Left cardiac atrium (tissue), 4 donors: ENCODE measurements at regions not wholly inside any gene's neighbourhood (a gene's known extent, or its start where the extent isn't known, plus 50 kb on each side); places are given as distances from the start of the nearest gene placed in this dataset.
"Not testable (repeated sequence)": the region's sequence is repeated elsewhere in the genome, so short reads cannot be mapped to it uniquely, and the experiment has no call there.

Experiments used
- ATAC-seq, 2 donors: fragments of 200-7000 bp; cut with Tn5 transposase; one replicate each; pipeline ENCODE4 v1.9.1; 2020; ENCODE audit warnings: mild to moderate bottlenecking in 2 of 2, moderate library complexity in 2 of 2
- DNase-seq: peaks from one replicate; pipeline ENCODE4 v3.0.0-alpha.2; 2020
- intact Hi-C, 2 donors: fragments of 100-400 bp; cut with DNase I; formaldehyde crosslinking; loops; one replicate each; pipeline versions ENCODE4 v1.14.1 to v1.15.1; 2022 to 2023
- donor health status: DM: no; HTN: yes; CAD: no.
- donor health status: DM: no; HTN: yes; CAD: no; lungs with severe emphysema.
- donor health status: DM: yes; HTN: yes; CAD: no.
- donor health status: Dilated cardiomyopathy.

DNA sequence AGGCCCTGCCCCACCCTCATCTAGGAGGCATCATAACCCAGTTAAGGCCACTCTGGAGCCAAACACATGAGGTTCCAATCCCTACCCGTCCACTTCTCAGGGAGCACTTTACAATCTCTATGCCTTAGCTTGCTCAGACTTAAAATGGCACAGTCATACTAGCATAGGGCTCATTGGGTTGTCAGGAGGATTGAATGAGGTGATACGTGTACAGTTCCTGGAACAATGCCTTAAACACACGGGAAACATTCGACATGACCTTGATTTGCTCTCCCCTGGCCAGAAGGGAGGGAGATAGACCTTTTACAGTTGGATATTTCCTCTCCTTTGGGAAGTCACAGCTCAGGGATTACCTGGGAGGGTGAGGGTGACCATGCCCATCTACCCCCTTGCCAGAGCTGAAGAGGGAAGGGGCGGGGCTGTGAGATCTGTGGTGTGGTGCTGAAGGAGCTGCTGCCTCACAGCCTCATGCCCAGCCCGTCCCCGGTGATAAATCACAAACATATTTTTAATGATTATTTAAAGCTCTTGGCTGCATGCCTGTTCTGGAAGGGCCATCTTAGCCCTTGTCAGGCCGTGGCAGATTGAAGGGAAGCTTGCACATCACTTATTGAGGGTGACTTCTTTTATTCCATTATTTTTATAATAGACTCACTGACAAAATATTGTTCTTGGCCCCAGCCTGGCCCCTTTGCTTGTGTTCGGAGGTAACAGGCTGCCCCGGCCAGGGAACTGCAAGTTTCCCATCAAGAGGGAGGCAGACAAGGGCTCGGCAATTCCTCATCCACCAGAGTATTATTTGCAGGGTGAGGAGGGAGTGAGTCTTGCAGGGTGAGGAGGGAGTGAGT lies 83.4 kb downstream of the FOXD2 start:
- intact Hi-C loops, result no loop called here
- peak in 1 of 2 donors; percentile 53 for ATAC-seq
- peak; percentile 63 for DNase-seq

DNA sequence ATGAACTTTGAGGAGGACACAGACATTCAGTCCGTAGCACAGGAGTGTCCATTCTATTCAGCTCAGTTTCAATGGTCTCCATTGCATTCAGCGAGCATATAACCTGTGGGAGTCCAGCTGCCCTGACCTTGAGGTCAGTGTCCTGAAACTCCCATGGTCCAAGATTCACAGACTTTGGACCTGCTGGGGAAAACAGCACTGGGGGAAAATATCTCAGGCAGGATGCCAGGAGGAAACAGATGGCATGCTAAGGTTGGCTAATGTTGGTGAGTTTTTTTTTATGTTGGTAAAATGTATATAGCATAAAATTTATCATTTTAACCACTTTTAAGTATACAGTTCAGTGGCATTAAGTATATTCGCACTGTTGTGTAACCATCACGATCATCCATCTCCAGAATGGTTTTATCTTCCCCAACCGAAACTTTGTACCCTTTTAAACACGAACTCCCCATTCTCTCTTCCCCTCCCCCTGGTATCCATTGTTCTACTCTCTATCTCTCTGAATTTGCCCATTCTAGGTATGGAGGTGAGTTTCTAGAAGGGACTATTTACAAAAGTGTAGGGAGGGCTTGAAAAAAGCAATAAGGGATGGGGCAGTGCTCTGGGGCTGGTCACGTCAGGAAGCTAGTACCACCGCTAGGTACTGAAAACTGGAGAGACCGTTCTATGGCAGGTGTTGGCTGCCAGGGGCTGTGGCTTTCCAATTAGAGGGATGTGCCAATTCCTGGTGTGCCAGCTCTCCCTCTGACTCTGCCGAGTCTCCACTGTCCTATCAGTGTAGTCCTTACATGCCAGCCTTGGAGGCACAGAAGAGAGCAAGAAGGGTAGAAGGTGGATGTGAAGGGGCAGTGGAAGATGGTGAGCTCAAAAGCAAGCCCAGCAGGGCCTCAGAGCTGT lies 85.3 kb downstream of the FOXD2 start:
- ATAC-seq (no peak), DNase-seq (no peak)
- intact Hi-C loops, result no loop called here

DNA sequence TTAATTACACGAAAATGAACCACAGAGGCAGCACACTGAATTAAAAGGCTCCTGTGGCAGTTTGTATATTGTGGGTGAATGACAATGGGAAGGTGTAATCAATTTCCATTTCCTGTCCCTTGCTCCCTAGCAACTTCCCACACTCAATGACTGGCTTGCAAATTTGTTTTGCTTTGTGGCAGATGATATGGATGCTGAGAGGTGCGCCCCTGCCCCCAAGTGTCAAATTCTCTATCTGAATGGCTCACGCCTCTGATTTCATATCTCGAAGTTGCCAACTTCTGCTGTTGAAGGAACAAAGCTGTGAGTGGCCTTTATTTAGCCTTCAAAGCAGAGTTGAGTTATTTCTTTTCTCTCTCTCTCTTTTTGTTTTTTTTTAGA lies 86.0 kb downstream of the FOXD2 start:
- ATAC-seq (no peak), DNase-seq (no peak)
- intact Hi-C loops, result no loop called here

DNA sequence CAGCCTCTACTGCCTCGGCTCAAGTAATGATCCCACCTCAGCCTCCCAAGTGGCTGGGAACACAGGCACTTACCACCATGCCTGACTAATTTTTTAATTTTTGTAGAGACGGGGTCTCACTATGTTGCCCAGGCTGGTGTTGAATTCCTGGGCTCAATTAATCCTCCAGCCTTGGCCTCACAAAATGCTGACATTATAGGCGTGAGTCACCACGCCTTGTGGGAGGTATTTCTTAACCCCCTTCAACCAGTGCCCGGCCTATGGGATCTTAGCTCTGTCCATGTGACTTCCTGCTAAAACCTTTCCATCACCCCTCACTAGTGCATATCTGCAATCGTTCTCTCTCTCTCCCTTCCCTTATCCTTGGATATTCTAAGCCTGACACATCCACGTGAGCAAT lies 86.4 kb downstream of the FOXD2 start:
- intact Hi-C loops, result no loop called here
- DNase-seq (no peak), ATAC-seq (no peak)

DNA sequence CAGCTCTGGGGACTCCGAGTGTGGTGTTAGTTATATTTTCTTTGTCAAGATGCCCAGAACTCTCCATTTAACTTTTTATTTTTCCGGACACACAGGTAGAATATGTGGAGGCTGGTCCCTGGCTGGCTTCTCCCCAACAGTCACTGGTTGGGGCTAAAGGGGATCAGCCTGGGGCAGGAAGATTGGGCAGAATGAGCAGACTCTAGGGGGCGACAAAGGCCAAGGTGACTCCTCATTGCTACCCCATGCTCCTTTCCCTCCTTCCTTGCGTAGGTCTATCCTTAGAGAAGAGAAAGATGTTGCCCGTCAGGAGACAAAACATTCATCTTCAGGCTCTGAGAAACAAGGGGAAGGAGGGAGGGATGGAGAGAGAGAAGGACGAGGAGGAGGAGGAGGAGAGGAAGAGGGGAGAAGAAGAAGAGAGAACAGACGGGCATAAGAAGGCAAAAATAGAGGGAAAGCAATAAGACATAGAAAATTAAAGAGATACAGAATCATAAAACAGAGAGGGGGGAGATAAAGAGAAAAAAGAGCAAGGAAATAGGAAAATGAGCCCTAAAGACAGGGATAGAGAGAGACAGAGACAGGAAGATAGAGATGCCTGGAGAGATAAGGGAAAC lies 89.9 kb downstream of the FOXD2 start:
- no peak for DNase-seq
- intact Hi-C loops, result loop anchor here in 1 of 2 donors (5.0 kb wide), 1 partner anchor 185 kb away; no protein-coding TSS in a partner anchor
- ATAC-seq, result no peak

DNA sequence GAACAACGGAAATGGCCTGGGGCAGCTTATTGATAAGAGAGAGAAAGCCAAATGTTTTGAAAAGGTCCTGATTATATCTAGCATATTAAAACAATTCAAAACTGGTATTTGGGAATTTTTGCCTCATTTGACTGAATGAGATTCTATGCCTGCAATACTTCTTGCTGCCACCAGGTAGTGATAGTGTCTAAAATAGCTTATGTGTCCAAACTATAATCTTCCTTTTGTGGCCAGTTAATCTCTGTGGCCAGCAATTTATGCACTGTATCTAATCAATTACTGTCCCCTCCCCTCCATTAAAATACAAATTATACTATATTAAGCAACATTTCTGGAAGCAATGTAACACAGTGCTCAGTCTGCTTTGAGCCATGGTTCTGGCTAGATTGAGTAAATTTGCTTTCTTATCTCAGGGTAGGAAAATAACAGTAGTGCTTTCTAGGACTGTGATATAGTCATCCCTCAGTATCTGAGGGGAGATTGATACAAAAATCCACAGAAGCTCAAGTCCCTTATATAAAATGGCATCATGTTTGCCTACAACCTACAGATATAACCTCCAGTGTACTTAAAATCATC lies 91.8 kb downstream of the FOXD2 start:
- intact Hi-C loops, result loop anchor here in 1 of 2 donors (5.0 kb wide), 1 partner anchor 183 kb away; no protein-coding TSS in a partner anchor

DNA sequence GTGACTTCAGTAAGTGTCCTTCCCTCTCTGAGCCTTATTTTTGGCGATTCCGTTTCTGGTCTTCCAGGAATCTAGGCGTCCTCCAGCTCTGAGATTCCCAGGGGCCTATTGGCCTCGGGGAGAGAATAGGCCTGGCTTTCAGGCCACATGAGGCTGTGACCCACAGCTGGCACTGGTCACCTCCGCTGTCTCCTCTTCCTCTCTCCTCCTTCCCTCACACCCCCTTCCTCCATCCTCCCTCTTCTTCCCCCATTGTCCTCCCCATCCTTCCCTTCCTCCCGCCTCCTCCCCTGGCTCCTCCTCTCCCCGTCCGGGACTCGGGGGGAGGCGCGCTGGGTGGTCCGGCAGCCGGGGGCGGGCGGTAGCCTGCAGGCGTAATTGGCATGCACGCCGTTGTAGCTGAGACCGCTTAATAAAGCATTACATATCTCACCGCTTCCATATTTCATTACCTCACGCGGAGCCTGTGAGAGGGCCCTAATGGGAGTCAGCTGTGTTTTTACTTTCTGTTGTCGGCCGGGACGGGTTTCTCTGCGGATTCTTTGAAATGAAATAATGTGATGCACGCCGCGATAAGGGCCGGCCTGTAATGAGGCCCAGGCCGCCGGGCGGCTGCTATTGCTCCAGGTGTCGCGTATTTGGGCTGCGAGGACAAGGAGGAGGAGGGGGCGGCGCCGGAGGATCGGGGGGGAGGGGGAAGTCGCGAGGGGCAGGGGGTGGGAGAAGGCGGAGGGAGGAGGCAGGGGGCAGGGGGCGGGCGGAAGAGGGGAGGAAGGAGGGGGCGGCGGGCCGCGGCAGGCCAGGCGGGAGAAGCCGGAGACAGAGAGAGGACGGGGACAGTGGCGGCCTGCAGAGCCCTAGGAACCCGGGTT lies 95.3 kb downstream of the FOXD2 start:
- intact Hi-C loops, result no loop called here
- peak; percentile 69 for DNase-seq
- peak; percentile 81 to 86 for ATAC-seq

More for the DNA sequence above, 91.8 kb downstream of the FOXD2 start:
- DNase-seq, result no peak
- no peak for ATAC-seq

DNA sequence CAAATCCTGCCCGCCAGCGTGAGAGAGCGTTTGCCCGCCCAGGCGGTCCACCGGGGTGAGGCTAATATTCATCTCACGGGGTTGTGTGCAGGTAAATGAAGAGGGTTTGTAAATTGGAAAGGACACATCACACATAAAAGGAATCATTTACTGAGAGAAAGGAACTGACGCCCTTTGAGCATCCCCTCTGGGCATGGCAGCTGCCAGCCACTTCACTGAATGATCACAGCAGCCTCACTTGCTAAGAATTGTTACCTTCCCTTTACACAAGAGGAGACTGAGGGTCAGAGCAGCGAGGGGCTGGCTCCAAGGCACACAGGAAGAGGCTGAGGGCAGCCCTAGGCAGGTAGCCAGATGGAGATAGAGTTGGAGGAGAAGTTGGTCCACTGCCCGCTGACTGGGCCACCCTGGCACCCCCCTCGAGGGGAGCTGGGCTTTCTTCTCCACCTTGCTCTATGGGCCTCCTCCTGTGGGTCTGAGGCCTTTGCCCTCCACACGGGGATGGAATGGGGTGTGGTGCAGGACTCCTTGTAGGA lies 96.0 kb downstream of the FOXD2 start:
- ATAC-seq (peak in 1 of 2 donors; percentile 8), DNase-seq (no peak)

DNA sequence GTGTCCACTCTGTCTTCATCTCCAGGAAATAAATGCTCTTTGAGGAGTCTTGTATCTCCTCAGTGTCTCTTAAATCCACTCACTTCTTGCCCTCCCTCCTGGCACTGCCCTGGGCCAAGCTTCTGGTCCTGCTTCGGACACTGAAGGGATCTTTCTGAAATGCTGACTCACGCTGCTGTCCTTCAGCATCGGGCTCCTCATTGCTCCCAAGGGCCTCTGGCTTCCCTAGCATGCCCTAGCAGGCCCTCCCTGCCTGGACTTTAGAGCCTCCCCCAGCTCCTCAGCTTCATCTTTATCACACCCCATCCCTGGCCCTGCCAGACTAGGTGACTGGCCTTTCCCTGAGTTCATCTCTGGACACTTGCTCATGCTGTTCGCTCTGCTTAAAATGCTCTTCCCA lies 96.6 kb downstream of the FOXD2 start:
- ATAC-seq (peak; percentile 21 to 31), DNase-seq (no peak)
- intact Hi-C loops, result no loop called here

More for the DNA sequence above, 96.0 kb downstream of the FOXD2 start:
- intact Hi-C loops, result no loop called here

DNA sequence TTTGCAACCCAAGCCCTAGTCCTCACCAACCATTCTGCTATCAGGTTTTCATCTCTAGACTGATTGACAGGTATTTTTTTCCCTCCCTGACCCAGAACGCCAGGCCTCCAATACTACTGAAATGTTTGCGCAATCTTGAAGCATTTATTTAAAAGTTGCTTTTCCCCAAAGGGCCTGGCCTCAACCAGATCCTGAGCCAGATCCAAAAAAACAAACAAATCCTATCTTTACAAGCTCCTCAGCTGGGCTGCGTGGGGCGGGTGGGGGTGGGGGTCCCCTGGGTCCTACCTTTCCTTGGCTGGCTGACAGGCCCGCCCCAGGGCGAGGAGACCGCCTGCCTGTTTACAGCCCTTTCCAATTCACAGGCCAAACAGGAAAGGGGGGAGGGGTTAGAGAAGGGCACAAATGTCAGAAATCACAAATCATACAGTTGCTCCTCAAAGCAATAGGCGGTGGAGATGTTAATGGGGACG lies 98.8 kb downstream of the FOXD2 start:
- intact Hi-C loops, result no loop called here
- ATAC-seq (no peak), DNase-seq (no peak)

DNA sequence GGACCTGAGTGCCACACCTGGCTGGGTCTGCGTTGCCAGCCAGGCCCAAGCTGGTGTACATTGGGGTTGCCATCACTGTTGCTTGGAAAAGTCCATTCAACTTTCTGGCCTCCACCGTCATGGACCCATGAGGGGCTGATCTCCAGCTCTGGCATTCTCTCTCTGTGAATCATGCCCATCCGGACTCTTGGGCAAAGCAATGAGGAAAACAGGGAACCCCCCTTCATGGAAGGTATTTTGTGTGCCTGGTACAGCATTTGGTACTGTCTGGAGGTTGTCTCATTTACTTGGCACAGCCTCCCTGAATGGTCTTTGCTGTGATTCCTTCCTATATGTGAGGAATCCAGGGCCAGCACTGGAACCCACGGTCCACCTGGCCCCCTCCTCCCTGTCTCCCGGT lies 99.4 kb downstream of the FOXD2 start:
- DNase-seq, result no peak
- intact Hi-C loops, result no loop called here
- no peak for ATAC-seq

DNA sequence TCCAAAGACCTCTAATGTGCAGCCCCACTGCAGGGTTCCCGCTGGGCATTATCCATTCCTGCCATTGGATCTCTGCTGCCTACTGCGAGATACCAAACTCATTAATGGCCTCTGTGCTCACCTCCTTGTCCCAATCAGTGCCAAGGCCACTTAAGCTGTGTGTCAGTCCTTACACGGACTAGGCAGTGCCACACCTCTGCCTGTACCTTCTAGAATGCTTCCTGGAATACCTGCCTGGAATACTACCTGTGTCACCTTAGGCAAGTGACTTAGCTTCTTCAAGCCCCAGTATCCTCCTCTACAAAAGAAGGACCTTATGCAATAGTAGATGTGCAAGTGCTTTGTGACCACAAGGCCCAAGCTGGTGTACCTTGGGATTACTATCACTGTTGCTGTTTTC lies 100.1 kb downstream of the FOXD2 start:
- ATAC-seq (no peak), DNase-seq (no peak)
- intact Hi-C loops, result no loop called here

DNA sequence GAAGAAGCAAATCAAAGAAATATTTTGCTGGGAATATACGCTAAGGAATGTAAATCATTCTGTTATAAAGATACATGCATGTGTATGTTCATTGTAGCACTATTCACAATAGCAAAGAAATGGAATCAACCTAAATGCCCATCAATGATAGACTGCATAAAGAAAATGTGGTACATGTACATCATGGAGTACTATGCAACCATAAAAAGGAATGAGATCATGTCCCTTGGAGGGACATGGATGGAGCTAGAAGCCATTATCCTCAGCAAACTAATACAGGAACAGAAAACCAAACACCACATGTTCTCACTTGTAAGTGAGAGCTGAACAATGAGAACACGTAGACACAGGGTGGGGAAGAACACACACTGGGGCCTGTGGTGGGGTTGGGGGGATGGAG lies 100.7 kb downstream of the FOXD2 start:
- ATAC-seq, intact Hi-C loops, DNase-seq: not testable (repeated sequence)

DNA sequence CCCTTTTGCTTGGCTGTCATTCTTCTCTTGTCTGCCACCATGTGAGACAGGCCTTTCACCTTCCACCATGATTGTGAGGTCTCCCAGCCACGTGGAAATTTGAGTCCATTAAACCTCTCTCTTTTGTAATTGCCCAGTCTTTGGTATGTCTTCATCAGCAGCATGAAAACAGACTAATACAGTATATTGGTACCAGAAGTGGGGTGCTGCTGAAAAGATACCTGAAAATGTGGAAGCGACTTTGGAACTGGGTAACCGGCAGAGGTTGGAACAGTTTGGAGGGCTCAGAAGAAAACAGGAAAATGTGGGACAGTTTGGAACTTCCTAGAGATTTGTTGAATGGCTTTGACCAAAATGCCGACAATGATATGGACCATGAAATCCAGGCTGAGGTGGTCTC lies 103.9 kb downstream of the FOXD2 start:
- DNase-seq, intact Hi-C loops, ATAC-seq: not testable (repeated sequence)

DNA sequence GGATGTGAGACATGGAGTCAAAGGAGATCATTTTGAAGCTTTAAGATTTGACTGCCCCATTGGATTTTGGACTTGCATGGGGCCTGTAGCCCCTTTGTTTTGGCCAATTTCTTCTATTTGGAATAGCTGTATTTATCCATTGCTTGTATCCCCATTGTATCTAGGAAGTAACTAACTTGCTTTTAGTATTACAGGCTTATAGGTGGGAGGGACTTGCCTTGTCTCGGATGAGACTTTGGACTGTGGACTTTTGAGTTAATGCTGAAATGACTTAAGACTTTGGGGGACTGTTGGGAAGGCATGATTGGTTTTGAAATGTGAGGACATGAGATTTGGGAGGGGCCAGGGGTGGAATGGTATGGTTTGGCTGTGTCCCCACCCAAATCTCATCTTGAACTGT lies 105.2 kb downstream of the FOXD2 start:
- ATAC-seq, intact Hi-C loops, DNase-seq: not testable (repeated sequence)

DNA sequence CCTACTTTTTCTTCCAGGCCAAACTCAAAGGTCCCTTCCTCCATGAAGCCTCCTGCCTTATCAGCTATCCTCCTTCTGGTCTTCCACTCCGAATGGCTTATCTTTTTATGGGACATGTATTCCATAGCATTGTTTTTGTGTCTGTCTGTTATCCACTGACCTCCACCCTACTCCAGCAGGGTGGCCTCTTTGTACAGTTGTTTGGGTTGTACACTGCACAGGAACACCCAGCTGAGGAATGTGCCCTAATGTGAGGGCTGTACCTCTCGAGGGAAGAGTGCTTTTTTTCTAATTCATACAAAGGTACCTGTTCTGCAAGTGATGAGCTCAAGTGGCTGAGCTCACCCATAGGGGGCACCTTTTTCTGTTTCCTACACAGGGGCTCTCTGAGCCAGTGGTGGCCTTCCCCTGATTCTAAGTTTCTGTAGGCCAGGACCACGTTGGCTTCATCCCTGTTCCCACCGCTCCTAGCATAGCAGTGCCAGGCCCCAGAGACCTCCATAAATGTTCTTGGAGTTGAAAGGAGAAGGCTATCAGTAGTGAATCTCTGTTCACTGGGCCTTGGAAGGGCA lies 108.2 kb downstream of the FOXD2 start:
- intact Hi-C loops, result no loop called here
- ATAC-seq (no peak), DNase-seq (no peak)

DNA sequence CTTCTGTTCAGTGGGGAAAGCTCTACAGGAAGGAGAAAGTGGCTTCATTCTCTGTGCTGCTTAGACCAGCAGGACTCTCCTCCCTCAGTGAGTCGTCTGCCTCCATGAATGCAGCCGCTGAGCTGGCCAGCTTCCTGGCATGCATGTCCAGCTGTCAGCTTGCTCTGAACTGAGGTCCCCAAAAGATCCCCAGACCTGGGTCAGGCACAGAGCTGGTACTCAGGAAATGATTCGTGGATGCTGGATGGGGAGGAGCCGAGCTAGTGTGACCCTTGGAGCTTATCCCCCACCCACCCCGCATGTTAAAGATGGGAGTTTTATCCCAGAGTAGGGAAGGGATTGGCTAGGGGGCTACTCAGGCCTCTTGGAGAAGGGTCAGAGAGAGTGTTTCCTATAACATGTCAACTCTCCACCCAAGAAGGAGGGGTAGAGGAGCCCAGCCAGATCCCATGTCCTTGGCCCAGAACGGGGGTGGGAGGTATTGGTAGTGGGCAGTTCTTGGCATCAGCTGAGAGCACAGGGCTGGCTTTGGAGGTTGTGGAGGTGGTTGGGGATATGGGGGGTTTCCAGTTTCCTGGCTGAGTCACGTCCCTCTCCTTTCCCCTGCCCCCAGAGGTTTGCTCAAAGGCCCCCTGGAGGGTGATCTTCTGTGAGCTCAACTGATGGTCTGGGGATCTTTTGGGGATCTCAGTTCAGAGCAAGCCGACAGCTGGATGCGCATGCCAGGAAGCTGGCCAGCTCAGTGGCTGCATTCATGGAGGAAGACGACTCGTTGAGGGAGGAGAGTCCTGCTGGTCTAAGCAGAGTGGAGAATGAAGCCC lies 110.1 kb downstream of the FOXD2 start:
- no peak for DNase-seq
- intact Hi-C loops, result no loop called here
- peak; percentile 26 to 30 for ATAC-seq
